Erythroblast (primary cell): ENCODE measurements at regions not wholly inside any gene's neighbourhood (a gene's known extent, or its start where the extent isn't known, plus 50 kb on each side); places are given as distances from the start of the nearest gene placed in this dataset.

Source experiments
- GATA1 ChIP-seq: IDR thresholded peaks from 2 replicates; pipeline ENCODE4 v1.6.1; 2011; ENCODE audit warnings: low read depth, mild to moderate bottlenecking, control low read depth, low read length, moderate library complexity
- POLR2A ChIP-seq: IDR thresholded peaks from 2 replicates; pipeline ENCODE4 v1.6.1; 2011; ENCODE audit warnings: mild to moderate bottlenecking, low read length

- TF ChIP-seq POLR2A (no peak), GATA1 (no peak)
Measured at GRCh38 chr12:39122562-39123204, 217.3 kb upstream of the CPNE8 start.
